ENCODE measurements at regions not wholly inside any gene's neighbourhood (a gene's known extent, or its start where the extent isn't known, plus 50 kb on each side); places are given as distances from the start of the nearest gene placed in this dataset.

DNA sequence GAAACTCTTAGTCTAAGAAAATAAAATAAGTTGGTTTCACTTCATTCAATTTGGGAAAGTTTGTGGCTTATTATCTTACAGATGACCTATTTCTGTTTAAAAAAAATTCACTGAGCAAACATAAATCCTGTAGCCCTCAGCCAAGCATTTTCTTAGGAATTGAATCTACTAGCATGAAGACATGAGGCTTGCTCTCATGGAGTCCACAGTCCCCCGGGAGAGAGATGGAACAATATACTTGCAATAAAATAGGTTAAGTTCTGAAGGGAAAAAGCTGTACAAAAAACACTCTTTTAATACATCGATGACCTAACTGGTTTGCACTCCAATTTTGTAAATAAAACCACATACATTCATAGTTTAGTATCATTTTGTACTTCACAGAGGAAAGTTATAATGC, 642.6 kb upstream of the FAM241A start:
- DNase-seq, result peak; percentile 71

DNA sequence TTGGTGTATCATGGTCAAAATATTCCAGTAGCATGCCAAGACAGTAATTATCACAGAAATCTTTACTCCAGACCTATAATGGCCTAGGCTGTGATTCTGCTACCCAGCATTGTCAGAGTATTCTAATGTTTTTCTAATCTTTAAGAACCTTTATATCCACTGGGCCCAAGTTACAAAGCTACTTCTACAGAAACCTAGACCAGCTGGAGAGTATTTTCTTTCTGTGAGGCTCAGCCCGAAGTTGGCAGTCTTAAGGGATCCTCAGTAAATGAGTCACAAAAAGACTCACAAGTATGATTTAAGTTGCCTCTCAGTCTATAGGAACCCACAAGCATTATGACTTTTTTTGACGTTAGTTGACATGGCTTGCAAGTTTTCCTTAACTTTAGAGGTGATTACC, 638.5 kb upstream of the FAM241A start:
- peak; percentile 90 for DNase-seq

DNA sequence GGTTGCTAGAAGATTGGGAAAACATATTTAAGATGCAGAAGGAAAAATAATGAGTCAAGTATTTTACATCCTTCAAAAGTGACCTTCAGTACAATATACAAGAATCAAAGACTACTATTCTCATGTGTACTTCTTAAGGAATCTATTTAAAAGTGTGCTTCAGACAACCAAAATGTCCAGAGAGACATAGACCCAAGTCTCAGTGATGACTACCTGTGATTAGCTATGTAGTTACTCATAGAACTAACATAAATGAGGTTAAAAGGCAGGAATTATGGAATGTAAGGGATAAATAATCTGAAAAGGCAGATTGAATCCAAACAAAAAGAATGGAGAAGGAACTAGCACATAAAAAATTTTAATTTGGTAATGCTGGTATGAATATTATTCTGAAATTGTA, 634.7 kb upstream of the FAM241A start:
- DNase-seq, result peak; percentile 76

DNA sequence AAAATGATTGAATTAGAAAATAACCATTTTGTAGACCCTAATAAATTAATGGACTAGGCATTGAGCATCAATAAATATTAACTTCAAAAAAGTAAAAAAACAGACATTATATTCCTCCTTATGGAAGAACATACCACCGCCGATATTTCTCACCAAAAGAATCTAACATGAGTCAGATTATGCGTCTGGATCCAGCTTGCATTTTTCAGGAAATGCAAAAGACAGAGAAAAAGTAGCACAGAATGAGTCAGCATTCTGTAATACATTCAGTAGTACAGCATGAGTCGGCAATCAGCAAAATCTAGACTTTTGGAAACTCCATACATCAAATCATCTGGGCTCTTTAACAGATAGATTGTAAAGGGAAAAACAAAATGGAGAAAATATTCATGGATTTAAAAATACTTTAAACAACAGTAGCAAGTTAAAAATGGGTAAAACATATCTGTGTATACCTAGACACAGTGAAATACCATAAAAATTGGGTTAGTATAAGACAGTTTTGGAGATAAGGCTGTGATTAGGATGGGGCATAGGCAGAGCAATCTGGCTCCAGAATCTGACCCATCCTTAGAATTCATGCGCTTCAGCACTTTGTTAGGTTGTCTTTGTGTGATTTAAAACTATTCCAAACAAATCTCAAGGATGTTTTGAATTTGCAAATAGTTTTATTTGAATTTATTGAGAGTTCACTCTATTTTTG, 633.0 kb upstream of the FAM241A start:
- peak; percentile 96 for DNase-seq

DNA sequence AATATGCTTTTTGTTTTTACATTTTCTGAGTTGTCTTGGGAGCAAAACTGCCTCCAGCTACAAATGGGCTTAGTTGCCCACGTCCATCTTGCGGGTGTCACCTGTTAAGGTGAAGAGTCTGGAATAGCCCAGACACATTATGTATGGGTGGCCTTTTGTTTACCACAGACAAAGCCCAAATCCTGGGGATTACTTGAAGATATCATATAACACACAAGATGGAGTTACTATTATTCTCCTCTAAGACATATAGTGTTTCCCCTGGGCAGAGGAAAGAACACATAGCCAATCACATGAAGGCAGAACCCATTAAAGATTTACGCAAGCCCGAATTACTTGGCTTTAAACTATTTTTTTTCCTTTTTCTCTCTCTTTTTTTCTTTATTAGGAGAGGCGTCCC, 625.6 kb upstream of the FAM241A start:
- no peak for DNase-seq

DNA sequence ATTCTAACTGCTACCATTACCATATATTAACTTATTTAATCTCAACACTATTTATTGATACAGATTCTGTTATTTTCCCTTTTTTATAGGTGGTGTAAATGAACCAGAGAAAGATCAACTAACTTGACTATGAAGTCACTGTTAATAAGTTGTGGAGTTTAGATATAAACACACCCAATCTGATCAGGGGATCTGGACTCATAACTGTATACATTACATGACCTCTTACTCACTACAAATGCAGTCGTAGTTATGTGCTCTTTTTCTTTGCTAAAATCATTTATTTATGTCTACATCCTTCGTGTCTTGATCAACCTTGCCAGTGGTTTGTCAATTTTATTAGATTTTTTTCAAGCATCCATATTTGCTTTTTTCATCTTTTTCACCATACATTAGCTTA, 614.8 kb upstream of the FAM241A start:
- DNase-seq, result no peak

DNA sequence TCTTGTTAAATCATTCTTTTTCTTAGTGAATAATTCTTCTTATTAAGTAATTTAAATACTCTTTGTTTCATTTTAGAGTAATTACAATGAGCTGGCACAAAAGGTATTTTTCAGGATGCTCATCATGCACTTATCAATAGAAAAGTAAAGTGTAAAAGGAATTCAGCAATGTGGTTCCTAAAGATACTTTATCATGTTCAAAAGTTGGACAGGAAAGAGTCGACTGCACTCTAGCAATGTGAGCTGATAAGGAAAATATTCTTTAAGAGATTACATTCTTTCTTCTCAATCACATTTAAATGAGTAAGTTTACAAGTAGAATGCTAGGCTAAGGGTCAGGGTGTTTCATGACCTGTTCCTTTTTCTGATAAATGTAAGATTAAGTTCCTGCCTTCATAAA, 609.5 kb upstream of the FAM241A start:
- no peak for DNase-seq

DNA sequence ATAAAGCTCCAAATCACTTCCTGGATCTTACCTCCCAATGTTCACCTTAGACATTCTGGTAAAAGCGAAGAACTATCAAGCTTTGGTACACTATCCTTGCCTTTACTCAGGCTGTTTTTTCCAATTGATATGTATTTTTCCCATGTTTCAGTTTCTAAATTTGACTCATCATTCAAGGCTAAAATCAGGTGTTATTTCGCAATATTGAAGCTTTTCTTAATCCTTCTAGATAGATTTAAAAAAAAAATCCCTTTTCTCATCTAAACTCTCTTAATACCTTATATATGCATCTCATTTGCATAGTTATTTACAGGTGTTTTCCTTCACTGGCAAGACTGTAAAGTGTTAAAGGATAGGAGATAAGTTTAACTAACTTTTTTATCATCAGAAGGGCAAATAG, 608.1 kb upstream of the FAM241A start:
- DNase-seq, result no peak

DNA sequence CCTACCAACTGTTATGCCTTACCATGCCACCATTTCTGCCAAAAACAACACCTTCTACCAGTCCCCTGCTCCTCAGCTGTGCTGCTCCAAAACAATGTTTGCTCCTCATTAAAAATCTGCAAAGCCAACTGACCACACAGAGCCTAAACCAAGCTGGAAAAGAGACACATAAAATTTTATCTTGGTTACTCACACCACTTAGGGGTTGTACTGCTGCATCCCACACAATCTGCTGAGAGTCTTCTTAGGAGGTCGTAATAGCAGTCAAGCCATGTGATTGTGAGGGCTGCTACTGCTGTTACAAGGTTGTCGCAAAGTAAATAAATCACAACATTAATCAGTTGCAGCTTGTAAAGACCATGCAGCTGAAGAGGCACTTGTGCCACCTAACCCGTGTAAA, 607.4 kb upstream of the FAM241A start:
- peak; percentile 77 for DNase-seq

DNA sequence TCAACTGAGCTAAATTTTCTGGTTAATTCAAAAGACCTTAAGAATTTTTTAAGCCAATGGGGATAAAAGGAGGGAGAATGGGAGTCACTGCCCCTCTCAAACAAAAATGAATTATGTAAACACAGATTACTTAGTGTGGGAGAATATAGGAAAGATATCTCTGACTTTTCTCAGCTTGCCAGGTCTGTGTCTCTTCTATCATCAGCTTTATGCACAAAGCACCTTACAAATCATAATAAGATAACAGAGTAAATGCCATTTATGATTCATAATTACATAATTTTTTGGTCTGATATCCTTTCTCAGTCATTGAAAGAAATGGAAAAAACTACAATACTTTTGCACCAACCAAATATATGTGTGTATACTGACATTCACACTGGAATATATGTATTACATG, 604.6 kb upstream of the FAM241A start:
- no peak for DNase-seq

DNA sequence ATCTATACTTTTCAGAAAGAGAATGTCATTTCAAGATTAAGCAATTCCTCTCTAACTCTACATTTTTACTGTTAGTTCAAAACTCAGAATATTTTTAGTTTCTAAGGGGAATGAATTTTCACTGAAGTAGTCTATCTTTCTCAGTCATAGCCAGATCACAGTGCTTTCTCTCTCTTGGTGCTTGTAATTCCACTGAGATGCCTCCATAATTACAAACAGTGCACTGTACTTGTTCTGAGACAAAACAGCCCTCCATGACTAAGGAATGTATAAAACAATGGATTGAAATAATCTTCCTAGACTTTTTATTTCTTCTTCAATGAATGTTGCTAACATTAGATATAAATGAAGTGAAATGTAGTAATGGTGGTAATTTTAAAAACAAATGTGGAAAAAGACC, 603.2 kb upstream of the FAM241A start:
- peak; percentile 56 for DNase-seq

DNA sequence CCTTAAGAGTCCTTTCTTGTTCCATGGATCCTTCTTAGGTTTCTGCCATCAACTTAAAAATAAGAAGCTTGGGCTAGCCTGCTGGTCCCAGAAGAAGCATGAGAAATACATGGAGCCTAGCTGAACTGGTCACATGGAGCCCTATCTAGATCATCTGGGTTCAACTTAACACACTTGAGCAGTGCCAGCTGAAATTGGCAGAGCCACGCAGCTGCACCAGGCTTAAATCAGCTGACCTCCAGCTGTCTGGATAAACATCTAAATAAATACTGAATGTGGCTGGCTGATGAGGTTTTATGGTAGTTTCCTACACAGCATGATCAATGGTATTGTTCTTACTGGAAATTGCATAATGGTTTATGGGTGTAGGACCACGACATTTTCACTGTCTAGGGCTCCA, 598.4 kb upstream of the FAM241A start:
- DNase-seq, result no peak

DNA sequence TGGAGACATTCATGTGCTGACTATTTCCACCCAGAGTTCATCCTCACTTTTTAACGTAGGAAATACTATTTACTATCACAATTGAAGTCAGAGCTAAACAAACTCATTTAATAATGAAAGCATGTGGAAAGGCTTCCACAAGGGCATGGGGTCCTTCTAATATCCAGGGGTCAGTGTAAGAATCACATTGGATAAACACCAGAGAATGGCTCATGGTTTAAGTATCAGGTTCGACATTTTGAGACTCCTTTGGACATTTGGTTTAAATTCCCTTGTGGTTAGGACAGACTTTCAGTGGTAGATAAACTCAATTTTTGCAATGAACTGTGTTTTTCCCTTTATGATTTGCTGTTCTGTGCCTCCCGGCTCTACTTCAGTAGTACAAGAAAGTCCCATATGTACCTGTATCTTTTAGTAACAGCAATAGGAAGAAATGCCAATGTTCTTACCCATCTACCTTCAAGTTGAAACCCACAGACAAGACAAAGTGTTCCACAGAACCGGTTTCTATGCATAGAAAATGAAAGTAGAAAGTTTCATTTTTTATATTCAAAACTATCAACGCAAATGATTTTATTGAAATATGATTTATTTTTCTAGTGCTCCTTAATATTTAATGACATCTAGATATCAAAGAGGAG, 589.0 kb upstream of the FAM241A start:
- peak; percentile 51 for DNase-seq

DNA sequence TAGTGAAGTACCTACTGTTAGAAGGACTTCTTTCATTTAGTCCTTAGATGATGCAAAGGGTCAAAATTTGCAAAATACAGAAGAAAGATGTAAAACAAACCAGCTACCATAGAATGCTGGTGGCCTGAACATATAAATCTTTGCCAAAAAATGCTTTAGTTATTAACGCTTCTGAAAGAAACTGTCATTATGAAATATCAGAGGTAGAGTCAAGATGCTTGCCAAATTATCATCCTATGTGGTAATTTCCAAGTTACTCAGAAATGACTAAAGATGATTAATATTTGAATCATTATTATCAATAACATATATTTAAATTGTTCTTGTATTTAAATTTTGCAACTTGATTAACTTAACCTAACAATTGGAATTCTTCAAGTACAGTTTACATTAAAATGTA, 588.4 kb upstream of the FAM241A start:
- DNase-seq, result peak; percentile 59

DNA sequence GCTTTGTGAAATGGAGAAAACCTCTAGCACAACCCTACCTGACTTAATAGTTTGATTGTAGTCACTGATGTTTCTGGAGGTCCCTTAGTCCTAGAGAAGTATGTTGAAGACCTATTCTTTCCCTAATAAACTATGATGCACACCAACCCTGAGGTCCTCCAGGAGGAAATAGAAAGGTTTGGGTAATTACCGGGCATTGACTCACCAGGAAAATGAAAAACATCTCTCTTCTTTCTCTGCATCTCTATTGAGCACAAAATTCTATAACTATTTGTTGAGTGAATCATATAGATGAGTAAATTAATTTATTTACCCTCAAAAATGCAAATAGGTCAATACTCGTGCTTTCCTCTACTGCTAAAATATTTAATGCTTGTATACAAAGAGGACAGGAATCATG, 582.4 kb upstream of the FAM241A start:
- DNase-seq, result peak; percentile 88

DNA sequence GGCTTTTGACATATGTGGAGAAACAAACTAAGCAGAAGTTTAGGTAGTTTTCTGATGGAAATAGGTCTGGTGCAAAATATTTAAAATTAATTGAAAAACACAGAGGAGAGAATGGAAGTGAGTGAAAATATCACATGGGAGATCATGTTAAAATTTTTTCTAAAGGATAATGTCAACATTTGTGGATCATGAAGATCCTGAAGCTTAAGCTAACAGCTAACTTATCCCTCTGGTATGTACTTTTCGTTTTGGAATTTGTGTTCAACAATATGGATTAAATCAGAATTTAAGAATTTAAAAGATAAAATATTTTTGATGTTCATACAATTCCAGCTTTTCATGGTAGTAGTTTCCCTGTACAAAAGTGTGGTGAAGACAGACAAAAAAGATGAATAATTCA, 572.8 kb upstream of the FAM241A start:
- peak; percentile 8 for DNase-seq

DNA sequence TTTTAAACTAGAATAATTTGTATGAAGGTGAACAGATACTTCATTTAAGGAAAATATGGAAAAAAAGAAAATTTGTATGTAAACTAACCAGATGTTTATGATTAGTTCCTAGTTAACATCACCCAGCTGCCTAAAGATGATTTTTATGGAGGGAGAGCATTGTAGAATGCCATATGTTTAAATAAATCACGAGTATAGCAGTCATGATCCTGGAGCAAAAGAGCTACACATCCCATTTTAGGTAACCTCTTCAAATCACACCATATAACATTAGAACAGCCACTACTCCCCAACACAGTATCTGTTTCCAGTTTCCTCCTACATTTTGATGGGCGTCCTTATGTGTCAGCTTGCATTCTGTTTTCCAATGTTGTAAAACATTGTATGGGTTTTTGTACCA, 571.9 kb upstream of the FAM241A start:
- peak; percentile 36 for DNase-seq

DNA sequence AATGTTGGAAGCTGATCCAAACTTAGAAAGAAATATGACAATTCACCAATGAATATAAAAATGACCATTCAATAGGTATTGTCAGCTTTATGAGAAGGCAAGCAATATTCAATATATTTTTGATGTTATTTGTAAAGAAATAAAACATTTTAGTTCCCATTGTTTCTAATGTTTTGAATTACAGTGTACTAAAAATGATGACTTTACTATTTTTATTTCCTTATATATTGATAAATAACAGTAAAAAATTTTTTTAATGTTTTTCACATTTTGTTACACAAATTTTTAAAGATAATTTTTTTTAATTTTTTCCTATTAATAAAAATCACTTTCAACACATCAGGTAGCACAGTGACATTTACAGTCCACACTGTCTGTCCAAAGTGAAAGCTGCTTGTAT, 565.5 kb upstream of the FAM241A start:
- DNase-seq, result no peak

DNA sequence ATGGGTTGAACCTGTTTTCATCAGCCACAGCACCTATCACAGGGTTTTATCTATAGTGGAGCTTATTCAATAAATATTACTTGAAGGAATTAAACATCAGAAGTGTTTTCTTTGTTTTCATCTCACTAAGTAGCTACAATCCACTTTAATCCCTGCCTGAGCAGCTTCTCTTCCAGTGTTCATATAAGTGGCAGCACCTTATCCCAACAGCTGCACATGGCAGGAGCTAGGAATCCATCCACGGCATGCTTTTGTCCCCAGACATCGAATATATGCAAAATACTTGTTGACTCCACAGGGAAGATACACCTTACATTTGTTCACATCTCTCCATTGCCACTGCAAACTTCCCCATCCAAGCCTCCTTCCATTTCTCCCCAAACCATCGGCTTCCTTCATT, 549.8 kb upstream of the FAM241A start:
- no peak for DNase-seq

DNA sequence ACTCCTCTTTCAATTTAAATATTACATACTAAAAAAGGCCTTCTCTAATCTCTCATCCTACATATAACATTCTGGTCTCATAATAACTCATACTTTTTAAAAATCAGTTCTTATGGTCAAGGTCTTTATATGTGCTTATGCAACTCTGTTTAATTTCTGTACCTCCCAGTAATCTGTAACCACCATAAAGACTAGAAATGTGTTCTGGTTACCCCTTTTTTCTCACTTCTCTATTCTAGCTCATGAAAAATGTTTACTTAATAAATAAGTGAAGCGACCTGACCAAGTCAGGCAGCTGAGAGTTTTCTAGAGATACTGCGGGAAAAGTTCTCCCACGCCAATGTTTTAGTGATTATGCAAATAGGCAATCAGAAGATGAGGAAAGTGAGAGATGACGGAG, 548.8 kb upstream of the FAM241A start:
- no peak for DNase-seq

DNA sequence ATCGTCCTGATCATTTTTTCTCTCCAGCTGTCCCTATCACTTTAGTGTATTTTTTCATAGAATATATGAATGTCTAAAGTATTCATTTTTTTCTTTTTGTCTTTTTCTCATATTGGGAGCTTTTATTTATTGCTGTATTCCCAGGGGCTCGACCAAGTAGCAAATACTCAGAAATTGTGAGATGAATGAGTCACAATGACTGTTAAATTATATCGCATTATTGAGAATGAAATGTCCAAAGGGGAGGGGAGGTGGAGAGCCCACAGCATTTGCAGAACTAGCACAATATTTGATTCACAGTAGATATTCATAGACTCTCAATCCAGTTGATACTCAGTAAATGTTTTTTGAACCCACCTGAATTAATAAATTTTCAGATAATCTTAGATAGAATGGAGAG, 543.6 kb upstream of the FAM241A start:
- DNase-seq, result peak; percentile 37

DNA sequence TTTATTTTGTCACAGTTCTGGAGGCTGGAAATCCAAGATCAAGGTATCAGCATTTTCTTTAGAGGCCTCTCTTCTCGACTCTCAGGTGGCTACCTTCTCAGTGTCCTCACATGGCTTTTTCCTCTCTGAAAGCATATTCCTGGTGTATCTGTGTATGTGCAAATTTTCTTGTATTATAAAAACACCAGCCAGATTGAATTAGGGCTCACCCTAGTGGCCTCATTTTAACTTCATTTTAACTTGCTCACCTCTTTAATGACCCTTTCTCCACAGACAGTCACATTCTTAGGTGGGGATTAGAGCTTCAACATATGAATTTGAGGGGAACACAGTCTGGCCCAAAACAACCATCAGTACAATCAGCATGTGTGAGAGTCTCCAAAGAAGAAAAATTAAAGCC, 542.4 kb upstream of the FAM241A start:
- peak; percentile 25 for DNase-seq

DNA sequence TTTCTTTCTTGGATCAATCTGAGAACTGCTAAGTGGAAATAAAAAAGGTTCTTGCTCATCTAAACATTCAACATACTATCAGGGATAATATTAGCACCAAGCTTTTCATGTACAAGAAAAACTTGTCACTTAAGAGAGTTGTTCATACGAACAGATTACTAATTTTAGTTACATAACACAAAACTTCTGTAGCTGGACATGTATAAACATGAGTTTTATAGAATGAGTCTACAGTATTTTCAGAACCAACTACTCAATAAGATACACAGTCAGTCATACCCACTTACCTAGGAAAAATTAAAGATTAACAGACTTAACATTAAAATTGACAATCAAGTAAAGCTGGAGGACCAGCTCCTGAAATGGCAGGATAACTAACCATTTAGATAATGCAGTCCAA, 540.1 kb upstream of the FAM241A start:
- no peak for DNase-seq

DNA sequence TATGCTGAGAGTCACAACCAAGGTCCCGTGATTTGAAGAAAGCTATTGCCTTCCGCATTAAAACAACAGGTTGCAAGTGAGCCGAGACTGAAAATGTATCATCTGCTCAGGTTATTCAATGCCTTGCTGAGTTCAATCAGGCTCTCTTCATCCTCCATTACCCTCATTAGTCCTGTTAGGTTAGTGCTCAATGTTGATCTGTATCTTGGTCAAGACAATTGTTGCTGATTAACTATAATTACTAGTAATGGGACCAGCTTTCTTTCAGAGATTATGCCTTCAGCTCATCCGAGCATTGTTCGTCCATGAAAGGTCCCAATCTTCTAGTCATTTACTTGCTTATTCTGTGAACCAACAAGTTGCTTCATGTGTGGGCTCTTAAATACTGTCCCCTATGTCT, 534.6 kb upstream of the FAM241A start:
- no peak for DNase-seq

DNA sequence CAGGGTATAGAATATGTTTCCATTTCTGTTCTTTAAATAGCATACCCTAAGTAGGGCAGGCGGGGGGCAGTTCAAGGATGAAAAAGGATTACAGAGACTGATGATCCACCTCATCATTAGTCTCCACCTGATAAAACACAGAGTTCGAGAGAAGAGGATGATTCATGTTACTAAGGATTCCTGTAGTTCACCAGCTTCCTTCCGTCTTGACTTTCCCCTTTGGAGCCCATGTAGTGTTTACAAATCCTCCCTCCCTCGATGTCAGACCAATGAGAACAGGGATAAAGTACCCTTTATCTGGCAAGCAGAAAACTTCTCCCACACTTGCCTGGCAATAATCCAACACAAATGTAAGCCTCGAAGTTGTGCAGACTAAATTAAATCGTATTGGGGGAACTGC, 526.3 kb upstream of the FAM241A start:
- peak; percentile 20 for DNase-seq

Measured in fibroblast of skin of abdomen (primary cell).